HCT116 (cell line): ENCODE measurements at regions not wholly inside any gene's neighbourhood (a gene's known extent, or its start where the extent isn't known, plus 50 kb on each side); places are given as distances from the start of the nearest gene placed in this dataset.

Experiments
- ATAC-seq: fragments of 200-7000 bp; cut with Tn5 transposase; 2 replicates; pipeline ENCODE4 v1.9.1; 2020; ENCODE audit warnings: mild to moderate bottlenecking, moderate library complexity
- BruUV-seq: library from RNA; stranded (reverse); fragments of 400-500 nt; replicated peaks from 2 replicates; lab custom pipeline; 2021; lab: Mats Ljungman, UMichigan
- CTCF ChIA-PET: fragments of 300-600 bp; sonication (Branson Sonifier 250); formaldehyde crosslinking; loops from one replicate; lab custom pipeline; 2021; ENCODE audit warnings: antibody characterized with exemption; lab: Charles Lee
- POLR2A ChIA-PET: fragments of 300-600, 350-600 bp; sonication (Branson Sonifier 250); formaldehyde crosslinking; loops from one replicate; lab custom pipeline; 2021; ENCODE audit warnings: antibody characterized with exemption; lab: Charles Lee
- RAD21 ChIA-PET, 2 experiments: fragments of 300-600 bp; sonication (Branson Sonifier 250); formaldehyde crosslinking; loops; one replicate each; lab custom pipeline; 2023; ENCODE audit warnings: low total read pairs in 2 of 2; ENCODE audit not compliant: uncharacterized antibody in 2 of 2, unreplicated experiment in 2 of 2, low non-redundant PET in 1 of 2; lab: Charles Lee
- DNase-seq: peaks from one replicate; pipeline ENCODE4 v3.0.0-alpha.2; 2010; ENCODE audit warnings: low read depth, low spot score
- H2AFZ ChIP-seq: fragments of 200-600 bp; shearing (Covaris generic), sonication (generic); 2 replicates; pipeline ENCODE4 v1.6.1; 2017; ENCODE audit warnings: low read depth, mixed run types, mixed read lengths, antibody characterized with exemption, low read length; ENCODE audit not compliant: poor library complexity, severe bottlenecking
- H3K27ac ChIP-seq: 2 replicates; pipeline ENCODE4 v1.5.1; 2012; ENCODE audit warnings: low read depth, low read length
- H3K27me3 ChIP-seq: fragments of 200-600 bp; sonication (generic); 2 replicates; pipeline ENCODE4 v1.6.1; 2016; ENCODE audit warnings: mixed run types, low read length, mixed read lengths; ENCODE audit not compliant: insufficient read depth
- H3K36me3 ChIP-seq, 2 experiments: fragments of 200-500 bp in 1 of 2; fragments of 200-600 bp in 1 of 2; sonication (Bioruptor generic) in 1 of 2; sonication (generic) in 1 of 2; 2 replicates each; pipeline versions ENCODE4 v1.5.1 to v1.6.1; 2014 to 2016; ENCODE audit warnings: low read length in 2 of 2, inconsistent platforms in 1 of 2, mixed read lengths in 1 of 2, mixed run types in 1 of 2; ENCODE audit not compliant: insufficient read depth in 2 of 2, control insufficient read depth in 1 of 2
- H3K4me1 ChIP-seq, 2 experiments: fragments of 200-600 bp in 1 of 2; sonication (generic) in 1 of 2; 2 replicates each; pipeline versions ENCODE4 v1.5.1 to v1.6.1; 2012 to 2017; ENCODE audit warnings: low read length in 2 of 2, inconsistent platforms in 1 of 2, mild to moderate bottlenecking in 1 of 2, mixed read lengths in 1 of 2, mixed run types in 1 of 2, moderate library complexity in 1 of 2; ENCODE audit not compliant: insufficient read depth in 2 of 2, control insufficient read depth in 1 of 2
- H3K4me2 ChIP-seq: fragments of 200-600 bp; sonication (generic); 2 replicates; pipeline ENCODE4 v1.6.1; 2017; ENCODE audit warnings: mixed run types, low read length, mixed read lengths
- H3K4me3 ChIP-seq, 2 experiments: fragments of 200-600 bp in 1 of 2; sonication (generic) in 1 of 2; replicated peaks in 1 of 2; 2 replicates each; pipeline ENCODE4 v1.5.1; 2011 to 2016; ENCODE audit warnings: low read length in 2 of 2, control low read depth in 1 of 2, low read depth in 1 of 2, mild to moderate bottlenecking in 1 of 2, mixed read lengths in 1 of 2, mixed run types in 1 of 2
- H3K79me2 ChIP-seq: fragments of 200-600 bp; sonication (generic); 2 replicates; pipeline ENCODE4 v1.6.1; 2017; ENCODE audit warnings: mild to moderate bottlenecking, mixed run types, low read length, moderate library complexity, mixed read lengths; ENCODE audit not compliant: insufficient read depth
- H3K9ac ChIP-seq: fragments of 200-600 bp; sonication (generic); 2 replicates; pipeline ENCODE4 v1.6.1; 2016; ENCODE audit warnings: low read length, mixed read lengths
- H3K9me2 ChIP-seq: fragments of 200-600 bp; sonication (generic), shearing (Covaris generic); 2 replicates; pipeline ENCODE4 v1.6.1; 2017; ENCODE audit warnings: mixed run types, mild to moderate bottlenecking, moderate library complexity; ENCODE audit not compliant: insufficient read depth
- H3K9me3 ChIP-seq, 2 experiments: fragments of 200-500 bp in 1 of 2; fragments of 200-600 bp in 1 of 2; sonication (Bioruptor generic) in 1 of 2; sonication (generic) in 1 of 2; 2 replicates each; pipeline ENCODE4 v1.6.1; 2014 to 2017; ENCODE audit warnings: low read length in 2 of 2, mixed read lengths in 2 of 2, inconsistent platforms in 1 of 2, low read depth in 1 of 2, mild to moderate bottlenecking in 1 of 2, mixed run types in 1 of 2, moderate library complexity in 1 of 2; ENCODE audit not compliant: control insufficient read depth in 1 of 2, insufficient read depth in 1 of 2
- H4K20me1 ChIP-seq: fragments of 200-600 bp; sonication (generic), shearing (Covaris generic); 2 replicates; pipeline ENCODE4 v1.6.1; 2017; ENCODE audit warnings: mixed run types, mild to moderate bottlenecking, moderate library complexity; ENCODE audit not compliant: insufficient read depth
- CEBPB ChIP-seq: IDR thresholded peaks from 2 replicates; pipeline ENCODE4 v1.6.1; 2012; ENCODE audit warnings: low read depth
- EGR1 ChIP-seq: IDR thresholded peaks from 2 replicates; pipeline ENCODE4 v1.6.1; 2012; ENCODE audit warnings: low read depth
- ELF1 ChIP-seq: IDR thresholded peaks from 2 replicates; pipeline ENCODE4 v1.6.1; 2012; ENCODE audit warnings: low read depth, borderline replicate concordance
- EZH2 ChIP-seq: fragments of 200-600 bp; sonication (generic); IDR thresholded peaks from 2 replicates; pipeline ENCODE4 v1.6.1; 2017; ENCODE audit warnings: antibody characterized with exemption, mixed run types
- EZH2phosphoT487 ChIP-seq: fragments of 200-600 bp; IDR thresholded peaks from 2 replicates; pipeline ENCODE4 v1.6.1; 2018; ENCODE audit warnings: antibody characterized with exemption, borderline replicate concordance
- FOSL1 ChIP-seq: IDR thresholded peaks from 2 replicates; pipeline ENCODE4 v1.6.1; 2012; ENCODE audit warnings: low read depth
- JUND ChIP-seq: IDR thresholded peaks from 2 replicates; pipeline ENCODE4 v1.6.1; 2012
- POLR2A ChIP-seq: IDR thresholded peaks from 2 replicates; pipeline ENCODE4 v1.7.0; 2011; ENCODE audit warnings: borderline replicate concordance; ENCODE audit not compliant: insufficient read depth, insufficient read length; ENCODE audit errors: extremely low read depth
- RAD21 ChIP-seq: IDR thresholded peaks from 2 replicates; pipeline ENCODE4 v1.6.1; 2012; ENCODE audit warnings: low read depth, mild to moderate bottlenecking
- SIN3A ChIP-seq: IDR thresholded peaks from 2 replicates; pipeline ENCODE4 v1.6.1; 2012; ENCODE audit warnings: low read depth
- SP1 ChIP-seq: IDR thresholded peaks from 2 replicates; pipeline ENCODE4 v1.6.1; 2012; ENCODE audit warnings: low read depth
- TCF7L2 ChIP-seq: IDR thresholded peaks from 2 replicates; pipeline ENCODE4 v1.7.0; 2011; ENCODE audit warnings: borderline replicate concordance, inconsistent platforms; ENCODE audit not compliant: insufficient read depth, insufficient read length; ENCODE audit errors: extremely low read depth
- YY1 ChIP-seq: IDR thresholded peaks from 2 replicates; pipeline ENCODE4 v1.6.1; 2011; ENCODE audit warnings: low read length, low read depth, moderate library complexity, mild to moderate bottlenecking; ENCODE audit not compliant: insufficient replicate concordance; ENCODE audit errors: extremely low read depth
- ZFX ChIP-seq: fragments of 450-650 bp; IDR thresholded peaks from 2 replicates; pipeline ENCODE4 v1.6.1; 2017
- ZNF274 ChIP-seq: fragments of 200-500 bp; sonication (Bioruptor generic); IDR thresholded peaks from 2 replicates; pipeline ENCODE4 v1.6.1; 2014; ENCODE audit warnings: mild to moderate bottlenecking, low read depth, low read length, inconsistent platforms
- intact Hi-C: fragments of 100-400 bp; cut with micrococcal nuclease; formaldehyde crosslinking; loops from 2 replicates; pipeline ENCODE4 v1.10.0; 2022
- TF ChIP-seq, protein P1 (sequence below), 3 experiments: fragments of 200-600 bp in 1 of 3; sonication (generic) in 1 of 3; IDR thresholded peaks in 2 of 3; conservative IDR thresholded peaks in 1 of 3; 2 replicates each; pipeline ENCODE4 v1.5.1; 2012 to 2017; ENCODE audit warnings: low read depth in 2 of 3, low read length in 2 of 3, antibody characterized with exemption in 1 of 3, borderline replicate concordance in 1 of 3, control low read depth in 1 of 3, mild to moderate bottlenecking in 1 of 3, mixed read lengths in 1 of 3, mixed run types in 1 of 3, moderate library complexity in 1 of 3; ENCODE audit not compliant: insufficient read depth in 1 of 3
- TF ChIP-seq, protein P2 (sequence below): IDR thresholded peaks from 2 replicates; pipeline ENCODE4 v1.6.1; 2012; ENCODE audit warnings: low read depth

DNA sequence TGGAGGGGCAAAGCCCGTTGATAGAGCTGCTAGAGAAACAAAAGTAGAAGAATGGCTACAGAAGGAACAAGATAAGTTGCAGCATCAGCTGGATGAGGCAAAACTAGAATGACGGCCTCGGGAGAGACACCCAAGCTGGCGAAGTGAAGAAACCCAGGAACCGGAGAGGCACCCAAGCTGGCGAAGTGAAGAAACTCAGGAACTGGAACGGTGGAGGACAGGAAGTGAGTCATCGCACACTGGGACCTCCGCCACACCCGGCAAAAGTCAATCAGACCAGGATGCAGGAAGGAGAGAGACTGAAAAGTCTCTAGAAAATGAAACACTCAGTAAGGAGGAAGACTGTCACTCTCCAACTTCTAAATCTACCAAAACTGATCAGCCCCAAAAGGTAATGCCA, 133.0 kb upstream of the NEBL start:
- no peaks in the 10 kb centered on the region for H3K27me3 ChIP-seq
- H3K9me3 ChIP-seq, result no peaks in the 10 kb centered on the region
- H3K9ac ChIP-seq, result no peak overlapping the region
- no peaks in the 10 kb centered on the region for H4K20me1 ChIP-seq
- H2AFZ ChIP-seq, result no peak overlapping the region
- no peaks in the 10 kb centered on the region for H3K36me3 ChIP-seq
- ATAC-seq, result no peak
- no peaks in the 10 kb centered on the region for H3K9me2 ChIP-seq
- CTCF ChIA-PET, result interaction anchor here (1.2 kb wide), 1 partner anchor 8 kb away, joined by 3 read pairs; no protein-coding TSS in a partner anchor
- POLR2A ChIA-PET, result no interaction called here
- H3K4me2 ChIP-seq, result peak overlapping the region; percentile 47
- H3K4me1 ChIP-seq, result peaks cover 0 to 12% of the 10 kb centered on the region in 2 experiments; a peak in 2 of 4 replicates
- H3K27ac ChIP-seq, result no peak overlapping the region
- no TSS peak for BruUV-seq
- H3K79me2 ChIP-seq, result no peaks in the 10 kb centered on the region
- TF ChIP-seq FOSL1, result 0 out of 2 replicates have a peak, but pooled peaks have one; percentile 19
- no peak for TF ChIP-seq POLR2A
- RAD21 ChIA-PET, result no interaction called here
- intact Hi-C loops, result no loop called here
- no peak overlapping the region for H3K4me3 ChIP-seq
- no peak for DNase-seq

DNA sequence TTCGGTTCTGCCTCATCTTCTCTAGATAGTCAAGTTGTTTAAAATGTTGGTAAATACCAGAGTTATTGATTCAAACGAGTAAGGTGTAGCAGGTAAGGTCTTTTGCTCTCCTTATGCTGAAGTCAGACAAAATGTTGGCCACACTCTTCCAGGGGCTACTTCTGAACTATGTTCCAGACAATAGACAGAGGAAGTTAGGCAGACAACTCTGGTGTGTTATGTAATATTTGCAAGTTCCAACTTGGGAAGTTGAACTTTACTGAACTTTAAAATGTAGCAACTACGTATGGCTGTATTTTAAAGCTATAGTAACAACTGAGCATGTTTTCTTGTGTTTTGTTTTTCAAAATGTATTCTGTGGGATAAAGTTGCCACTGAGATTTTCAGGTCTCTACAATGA, 125.7 kb upstream of the NEBL start:
- no peak overlapping the region for H3K4me3 ChIP-seq
- no peak overlapping the region for H3K4me2 ChIP-seq
- ChIA-PET CTCF (interaction anchor here (0.9 kb wide), 2 partner anchors 8 to 14 kb away, joined by 3 read pairs; no protein-coding TSS in a partner anchor), RAD21 (no interaction called here), POLR2A (no interaction called here)
- no peaks in the 10 kb centered on the region for H3K36me3 ChIP-seq
- DNase-seq (no peak), ATAC-seq (no peak)
- H3K9me2 ChIP-seq, result no peaks in the 10 kb centered on the region
- H3K27ac ChIP-seq, result no peak overlapping the region
- no TSS peak for BruUV-seq
- H3K79me2 ChIP-seq, result no peaks in the 10 kb centered on the region
- no peaks in the 10 kb centered on the region for H3K9me3 ChIP-seq
- H4K20me1 ChIP-seq, result no peaks in the 10 kb centered on the region
- no peaks in the 10 kb centered on the region for H3K4me1 ChIP-seq
- H3K27me3 ChIP-seq, result no peaks in the 10 kb centered on the region
- no peak overlapping the region for H2AFZ ChIP-seq
- no peak for TF ChIP-seq ELF1
- TF ChIP-seq, protein P1, sequence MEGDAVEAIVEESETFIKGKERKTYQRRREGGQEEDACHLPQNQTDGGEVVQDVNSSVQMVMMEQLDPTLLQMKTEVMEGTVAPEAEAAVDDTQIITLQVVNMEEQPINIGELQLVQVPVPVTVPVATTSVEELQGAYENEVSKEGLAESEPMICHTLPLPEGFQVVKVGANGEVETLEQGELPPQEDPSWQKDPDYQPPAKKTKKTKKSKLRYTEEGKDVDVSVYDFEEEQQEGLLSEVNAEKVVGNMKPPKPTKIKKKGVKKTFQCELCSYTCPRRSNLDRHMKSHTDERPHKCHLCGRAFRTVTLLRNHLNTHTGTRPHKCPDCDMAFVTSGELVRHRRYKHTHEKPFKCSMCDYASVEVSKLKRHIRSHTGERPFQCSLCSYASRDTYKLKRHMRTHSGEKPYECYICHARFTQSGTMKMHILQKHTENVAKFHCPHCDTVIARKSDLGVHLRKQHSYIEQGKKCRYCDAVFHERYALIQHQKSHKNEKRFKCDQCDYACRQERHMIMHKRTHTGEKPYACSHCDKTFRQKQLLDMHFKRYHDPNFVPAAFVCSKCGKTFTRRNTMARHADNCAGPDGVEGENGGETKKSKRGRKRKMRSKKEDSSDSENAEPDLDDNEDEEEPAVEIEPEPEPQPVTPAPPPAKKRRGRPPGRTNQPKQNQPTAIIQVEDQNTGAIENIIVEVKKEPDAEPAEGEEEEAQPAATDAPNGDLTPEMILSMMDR (IDR thresholded peaks at IDR 0.05 in 2 of 3, conservative IDR thresholded peaks at IDR 0.05 in 1 of 3; ENCODE audit: borderline replicate concordance in 1 of 3, insufficient read depth in 1 of 3, low read depth in 2 of 3, low read length in 2 of 3), result no peak
- no peak for TF ChIP-seq ZFX
- no peak for TF ChIP-seq SP1
- no peak for TF ChIP-seq EZH2phosphoT487
- TF ChIP-seq SIN3A, result no peak
- no peak for TF ChIP-seq ZNF274
- TF ChIP-seq FOSL1, result no peak
- TF ChIP-seq RAD21, result no peak
- no peak for TF ChIP-seq EGR1
- TF ChIP-seq, protein P2, sequence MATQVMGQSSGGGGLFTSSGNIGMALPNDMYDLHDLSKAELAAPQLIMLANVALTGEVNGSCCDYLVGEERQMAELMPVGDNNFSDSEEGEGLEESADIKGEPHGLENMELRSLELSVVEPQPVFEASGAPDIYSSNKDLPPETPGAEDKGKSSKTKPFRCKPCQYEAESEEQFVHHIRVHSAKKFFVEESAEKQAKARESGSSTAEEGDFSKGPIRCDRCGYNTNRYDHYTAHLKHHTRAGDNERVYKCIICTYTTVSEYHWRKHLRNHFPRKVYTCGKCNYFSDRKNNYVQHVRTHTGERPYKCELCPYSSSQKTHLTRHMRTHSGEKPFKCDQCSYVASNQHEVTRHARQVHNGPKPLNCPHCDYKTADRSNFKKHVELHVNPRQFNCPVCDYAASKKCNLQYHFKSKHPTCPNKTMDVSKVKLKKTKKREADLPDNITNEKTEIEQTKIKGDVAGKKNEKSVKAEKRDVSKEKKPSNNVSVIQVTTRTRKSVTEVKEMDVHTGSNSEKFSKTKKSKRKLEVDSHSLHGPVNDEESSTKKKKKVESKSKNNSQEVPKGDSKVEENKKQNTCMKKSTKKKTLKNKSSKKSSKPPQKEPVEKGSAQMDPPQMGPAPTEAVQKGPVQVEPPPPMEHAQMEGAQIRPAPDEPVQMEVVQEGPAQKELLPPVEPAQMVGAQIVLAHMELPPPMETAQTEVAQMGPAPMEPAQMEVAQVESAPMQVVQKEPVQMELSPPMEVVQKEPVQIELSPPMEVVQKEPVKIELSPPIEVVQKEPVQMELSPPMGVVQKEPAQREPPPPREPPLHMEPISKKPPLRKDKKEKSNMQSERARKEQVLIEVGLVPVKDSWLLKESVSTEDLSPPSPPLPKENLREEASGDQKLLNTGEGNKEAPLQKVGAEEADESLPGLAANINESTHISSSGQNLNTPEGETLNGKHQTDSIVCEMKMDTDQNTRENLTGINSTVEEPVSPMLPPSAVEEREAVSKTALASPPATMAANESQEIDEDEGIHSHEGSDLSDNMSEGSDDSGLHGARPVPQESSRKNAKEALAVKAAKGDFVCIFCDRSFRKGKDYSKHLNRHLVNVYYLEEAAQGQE, result no peak
- TF ChIP-seq JUND, result no peak
- TF ChIP-seq TCF7L2, result no peak
- TF ChIP-seq CEBPB, result no peak
- no peak for TF ChIP-seq EZH2
- TF ChIP-seq YY1, result no peak
- intact Hi-C loops, result no loop called here
- H3K9ac ChIP-seq, result no peak overlapping the region
